OCI-LY3 (cell line): ENCODE measurements at regions not wholly inside any gene's neighbourhood (a gene's known extent, or its start where the extent isn't known, plus 50 kb on each side); places are given as distances from the start of the nearest gene placed in this dataset.

Experiments used
- H2AFZ ChIP-seq: fragments of 200-600, 300-600 bp; shearing (Covaris generic); 2 replicates; pipeline ENCODE4 v1.6.0; 2014; ENCODE audit warnings: antibody characterized with exemption, low read depth, low read length
- H3K27ac ChIP-seq: fragments of 200-600, 300-600 bp; sonication (generic); 2 replicates; pipeline ENCODE4 v1.5.1; 2014; ENCODE audit warnings: mild to moderate bottlenecking, low read length, moderate library complexity, mixed read lengths
- H3K27me3 ChIP-seq: fragments of 200-600, 300-600 bp; sonication (generic); 2 replicates; pipeline ENCODE4 v1.6.1; 2014; ENCODE audit warnings: low read depth, low read length, mixed read lengths
- H3K36me3 ChIP-seq: fragments of 200-600, 300-600 bp; sonication (generic); replicated peaks from 2 replicates; pipeline ENCODE3; 2014; ENCODE audit warnings: low read depth, low read length, mixed read lengths
- H3K4me1 ChIP-seq: fragments of 300-600, 200-600 bp; sonication (generic); 2 replicates; pipeline ENCODE4 v1.6.1; 2014; ENCODE audit warnings: low read length, mixed read lengths
- H3K4me2 ChIP-seq: fragments of 200-600, 300-600 bp; sonication (generic); 2 replicates; pipeline ENCODE4 v1.6.1; 2014; ENCODE audit warnings: low read length, mixed read lengths
- H3K4me3 ChIP-seq: fragments of 300-600, 200-600 bp; sonication (generic); 2 replicates; pipeline ENCODE4 v1.5.1; 2014; ENCODE audit warnings: antibody characterized with exemption, mild to moderate bottlenecking, low read length, moderate library complexity
- H3K79me2 ChIP-seq: fragments of 300-600, 200-600 bp; shearing (Covaris generic); 2 replicates; pipeline ENCODE4 v1.6.1; 2014; ENCODE audit warnings: mild to moderate bottlenecking, low read length, mixed read lengths
- H3K9ac ChIP-seq: fragments of 300-600, 200-600 bp; shearing (Covaris generic); 2 replicates; pipeline ENCODE4 v1.6.0; 2014; ENCODE audit warnings: mild to moderate bottlenecking, low read length, moderate library complexity
- H3K9me3 ChIP-seq: fragments of 200-600, 300-600 bp; shearing (Covaris generic); 2 replicates; pipeline ENCODE4 v1.6.1; 2014; ENCODE audit warnings: low read length, mixed read lengths; ENCODE audit not compliant: insufficient read depth
- H4K20me1 ChIP-seq: fragments of 200-600, 300-600 bp; sonication (generic); 2 replicates; pipeline ENCODE4 v1.6.1; 2016; ENCODE audit warnings: low read length, mixed read lengths; ENCODE audit not compliant: insufficient read depth
- CTCF ChIP-seq: fragments of 200-600, 300-600 bp; sonication (generic); IDR thresholded peaks from 2 replicates; pipeline ENCODE4 v1.5.1; 2014; ENCODE audit warnings: antibody characterized with exemption, low read length, low read depth
- EZH2phosphoT487 ChIP-seq: fragments of 200-600 bp; shearing (Covaris generic); IDR thresholded peaks from 2 replicates; pipeline ENCODE4 v1.6.1; 2018; ENCODE audit warnings: antibody characterized with exemption, mixed run types, low read depth

- Histone ChIP-seq H3K4me3 (no peak overlapping the region), H3K4me1 (no peaks in the 10 kb centered on the region), H3K27ac (no peak overlapping the region), H3K9me3 (no peaks in the 10 kb centered on the region), H2AFZ (no peak overlapping the region), H3K36me3 (no peaks in the 10 kb centered on the region), H4K20me1 (no peaks in the 10 kb centered on the region), H3K4me2 (no peak overlapping the region), H3K79me2 (no peaks in the 10 kb centered on the region), H3K27me3 (peaks cover 3% of the 10 kb centered on the region; the same call in 1 of the 2 replicates), H3K9ac (no peak overlapping the region)
- TF ChIP-seq CTCF, result no peak
- TF ChIP-seq EZH2phosphoT487, result no peak
These were observed 172.8 kb upstream of the CDH5 start for GRCh38 chr16:66193543-66194229.

GRCh38 chr16:66190411-66190810 is 176.1 kb upstream of the CDH5 start:
- H3K27ac ChIP-seq, result no peak overlapping the region
- H2AFZ ChIP-seq, result no peak overlapping the region
- H3K4me1 ChIP-seq, result no peaks in the 10 kb centered on the region
- TF ChIP-seq EZH2phosphoT487 (no peak), CTCF (no peak)
- no peaks in the 10 kb centered on the region for H3K36me3 ChIP-seq
- H3K9me3 ChIP-seq, result no peaks in the 10 kb centered on the region
- H3K4me2 ChIP-seq, result no peak overlapping the region
- H3K4me3 ChIP-seq, result no peak overlapping the region
- H3K79me2 ChIP-seq, result no peaks in the 10 kb centered on the region
- no peaks in the 10 kb centered on the region for H4K20me1 ChIP-seq
- peaks cover under 1% of the 10 kb centered on the region; the same call in 1 of the 2 replicates for H3K27me3 ChIP-seq
- no peak overlapping the region for H3K9ac ChIP-seq

GRCh38 chr16:66189951-66190350 is 176.5 kb upstream of the CDH5 start:
- Histone ChIP-seq H3K4me1 (no peaks in the 10 kb centered on the region), H3K4me3 (no peak overlapping the region), H3K4me2 (no peak overlapping the region), H3K79me2 (no peaks in the 10 kb centered on the region), H4K20me1 (no peaks in the 10 kb centered on the region), H3K27me3 (no peaks in the 10 kb centered on the region), H2AFZ (no peak overlapping the region), H3K9ac (no peak overlapping the region), H3K36me3 (no peaks in the 10 kb centered on the region), H3K9me3 (no peaks in the 10 kb centered on the region), H3K27ac (no peak overlapping the region)
- no peak for TF ChIP-seq CTCF
- no peak for TF ChIP-seq EZH2phosphoT487

- no peak overlapping the region for H3K4me3 ChIP-seq
- H4K20me1 ChIP-seq, result no peaks in the 10 kb centered on the region
- H3K27ac ChIP-seq, result no peak overlapping the region
- no peaks in the 10 kb centered on the region for H3K9me3 ChIP-seq
- H3K27me3 ChIP-seq, result no peaks in the 10 kb centered on the region
- TF ChIP-seq CTCF, result no peak
- TF ChIP-seq EZH2phosphoT487, result no peak
- no peak overlapping the region for H3K4me2 ChIP-seq
- H3K4me1 ChIP-seq, result no peaks in the 10 kb centered on the region
- H3K36me3 ChIP-seq, result no peaks in the 10 kb centered on the region
- no peak overlapping the region for H2AFZ ChIP-seq
- no peak overlapping the region for H3K9ac ChIP-seq
- H3K79me2 ChIP-seq, result no peaks in the 10 kb centered on the region
These were observed 177.4 kb upstream of the CDH5 start for GRCh38 chr16:66188917-66189725.
